HG02973 (cell line): ENCODE measurements at regions not wholly inside any gene's neighbourhood (a gene's known extent, or its start where the extent isn't known, plus 50 kb on each side); places are given as distances from the start of the nearest gene placed in this dataset.
"Not testable (repeated sequence)": the region's sequence is repeated elsewhere in the genome, so short reads cannot be mapped to it uniquely, and the experiment has no call there.

ENCODE experiments used
- ATAC-seq: cut with Tn5 transposase; IDR thresholded peaks from one replicate; pipeline ENCODE4 v1.9.1; 2021; ENCODE audit warnings: moderate library complexity; ENCODE audit not compliant: unreplicated experiment

DNA sequence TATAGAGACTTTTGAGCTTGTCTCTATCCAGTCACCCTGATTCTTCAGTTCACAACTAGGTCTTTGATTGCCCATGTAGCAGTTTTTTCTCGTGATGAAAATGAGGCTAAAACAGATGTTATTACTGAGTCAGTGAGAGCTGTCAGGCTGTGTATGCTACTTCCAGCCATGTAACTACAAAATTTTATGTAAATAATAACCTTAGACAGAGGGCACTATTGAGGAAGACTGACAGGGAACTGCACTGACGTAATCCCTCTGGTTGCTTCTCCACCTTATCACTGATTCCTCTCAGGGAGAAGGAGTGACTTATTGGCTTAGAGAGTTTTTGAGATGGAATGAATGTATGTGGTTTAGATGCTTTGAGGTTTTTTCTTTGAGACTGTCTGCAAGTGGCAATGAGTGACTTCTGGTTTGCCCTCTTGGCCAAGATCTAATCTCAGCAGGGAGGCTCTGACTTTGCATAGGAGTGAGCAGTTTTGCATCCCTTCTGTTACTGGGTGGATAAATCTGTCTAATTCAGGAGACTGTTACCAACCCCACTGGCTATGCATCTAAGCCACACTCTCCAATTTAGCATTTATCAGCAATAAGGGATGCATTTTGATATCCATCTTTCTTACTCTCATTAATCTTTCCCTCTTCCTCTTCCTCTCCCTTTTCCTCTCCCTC, 555.2 kb upstream of the FANCL start:
- ATAC-seq, result no peak

DNA sequence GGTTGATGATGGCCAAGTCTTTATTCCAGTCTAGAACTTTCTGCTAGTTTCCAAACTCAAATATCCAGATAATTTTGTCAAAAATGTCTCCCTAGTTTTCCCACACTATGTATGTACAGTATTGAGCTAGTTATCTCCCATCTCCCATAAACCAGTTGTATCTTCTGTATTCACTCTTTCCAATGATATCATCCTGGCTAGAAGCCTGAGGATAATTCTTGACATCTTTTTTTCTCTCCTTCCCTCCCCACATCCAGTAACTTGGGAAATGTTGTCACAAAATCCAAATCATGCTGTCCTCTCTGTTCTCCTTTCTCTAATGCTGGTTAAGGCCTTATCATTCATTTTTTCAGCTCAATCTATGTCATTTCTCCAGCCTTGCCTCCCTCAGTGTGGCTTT, 553.8 kb upstream of the FANCL start:
- ATAC-seq, result no peak

DNA sequence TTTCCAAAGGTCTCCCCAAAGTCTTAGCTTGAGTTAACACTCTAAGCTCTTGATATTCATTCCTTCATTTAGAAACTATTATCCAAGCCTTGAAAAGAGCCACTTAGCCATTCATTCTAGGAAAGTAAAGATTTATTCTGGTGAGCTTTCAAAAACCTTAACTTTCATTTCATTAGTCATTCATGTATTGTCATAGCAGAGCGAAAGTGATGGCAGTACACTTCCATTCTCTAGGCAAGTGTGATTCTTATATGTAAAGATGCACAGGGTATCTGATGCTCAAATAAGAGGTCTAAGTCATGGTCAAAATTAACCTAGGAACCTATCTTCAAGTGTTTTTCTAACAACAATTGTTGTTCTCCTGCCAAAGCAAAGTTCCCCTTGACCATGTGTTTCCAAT, 553.0 kb upstream of the FANCL start:
- no peak for ATAC-seq

DNA sequence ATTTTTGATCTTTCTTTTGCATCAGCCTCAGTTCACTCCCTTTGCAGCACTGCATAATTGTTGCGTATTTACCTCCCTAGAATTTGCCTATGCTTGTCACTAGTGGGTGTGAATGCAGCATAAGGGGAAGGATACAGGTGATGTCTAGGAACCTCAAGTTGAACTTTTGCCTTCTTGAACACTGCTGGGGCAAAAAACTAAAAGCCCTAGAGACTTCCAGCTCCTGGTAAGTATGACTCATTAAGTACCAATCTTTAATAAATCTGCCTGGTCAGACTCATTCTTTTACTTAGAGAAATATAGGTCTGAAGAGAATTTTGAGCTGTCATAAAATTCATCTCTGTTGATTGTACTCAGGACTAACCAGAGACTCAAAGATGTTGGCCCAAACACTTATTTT, 547.3 kb upstream of the FANCL start:
- peak; percentile 86 for ATAC-seq

DNA sequence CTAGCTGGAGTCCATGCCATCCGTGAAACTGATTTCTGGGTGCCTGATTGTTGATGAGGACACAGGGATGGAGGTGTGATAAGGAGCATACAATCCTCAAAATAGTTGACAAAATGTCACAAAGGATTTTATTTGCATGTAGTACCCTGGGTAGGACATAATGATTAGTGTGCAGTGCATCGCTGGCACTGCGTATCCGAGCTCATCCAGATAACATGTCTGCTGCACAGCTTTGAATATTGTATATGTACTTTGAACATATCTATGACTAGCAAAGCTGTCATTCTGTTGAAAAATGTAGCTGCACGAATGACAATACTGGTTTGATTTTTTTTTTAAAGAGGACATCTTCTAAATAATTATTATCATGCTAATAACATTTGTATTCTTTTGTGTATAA, 529.7 kb upstream of the FANCL start:
- ATAC-seq, result no peak

DNA sequence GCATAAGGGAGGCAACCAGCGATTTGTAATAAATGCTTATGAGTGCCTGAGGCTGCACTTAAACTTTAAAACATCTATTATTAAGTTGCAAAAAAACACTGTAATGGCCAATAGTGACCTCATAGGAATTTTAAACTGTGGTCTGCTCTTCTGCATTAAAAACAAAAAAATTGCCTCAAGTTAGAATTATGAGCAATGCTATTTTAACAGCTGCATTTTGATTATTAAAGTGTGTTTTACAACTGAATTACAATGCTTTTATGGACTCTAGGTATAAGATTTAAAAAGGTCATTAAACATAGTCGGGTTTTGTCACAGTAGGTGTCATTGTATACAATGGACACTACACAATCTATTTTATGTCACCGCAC, 528.7 kb upstream of the FANCL start:
- no peak for ATAC-seq

DNA sequence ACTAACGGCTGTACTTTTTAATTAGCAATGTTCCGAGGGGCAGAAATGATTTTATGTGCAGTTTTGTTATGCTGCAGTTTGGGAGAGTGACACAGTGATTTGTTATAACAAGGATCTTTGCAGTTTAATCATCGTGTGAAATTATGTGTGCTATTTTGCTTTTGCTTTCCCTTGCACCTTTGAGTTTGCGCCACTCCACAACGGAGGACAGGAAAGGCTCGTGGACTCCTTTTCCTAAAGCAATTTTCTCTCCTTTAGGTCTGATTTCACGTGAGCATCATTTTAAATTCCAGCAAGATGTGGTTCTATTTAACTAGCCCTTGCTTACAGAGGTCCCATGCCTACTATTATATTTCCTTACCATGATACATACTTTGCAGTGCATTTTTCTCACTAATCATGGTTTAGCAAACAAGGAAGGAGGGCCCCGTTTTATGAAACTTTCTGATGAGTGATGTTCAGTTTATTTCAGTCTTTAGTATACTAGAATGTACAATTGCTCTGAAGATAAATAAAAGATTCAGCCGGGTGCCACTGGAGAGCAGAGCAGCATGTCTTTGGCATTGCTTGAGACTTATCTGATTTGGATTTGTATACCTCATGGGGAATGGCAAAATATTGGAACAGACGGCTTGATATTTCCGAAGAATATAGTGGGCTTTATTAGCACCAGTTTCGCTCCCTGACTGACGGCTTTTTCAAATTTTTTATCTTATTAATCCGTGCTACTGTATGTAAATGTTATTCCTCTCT, 528.2 kb upstream of the FANCL start:
- ATAC-seq, result no peak

DNA sequence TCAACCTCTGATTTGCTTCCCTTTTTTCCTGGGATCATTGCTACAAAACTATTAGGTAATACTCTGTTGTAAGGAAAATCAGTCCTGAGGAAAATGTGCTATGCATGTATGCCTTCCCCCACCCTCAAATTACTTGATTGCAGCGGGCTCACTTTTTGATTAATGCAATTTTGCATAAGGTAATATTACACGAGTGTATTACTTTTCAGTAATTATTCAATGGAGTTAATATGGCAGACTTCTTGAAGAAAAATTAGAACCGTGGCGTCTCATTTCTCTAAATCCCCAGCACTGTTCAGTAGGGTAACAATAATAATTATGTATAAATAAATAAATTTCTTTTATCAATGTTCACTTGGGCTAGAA, 527.6 kb upstream of the FANCL start:
- no peak for ATAC-seq

DNA sequence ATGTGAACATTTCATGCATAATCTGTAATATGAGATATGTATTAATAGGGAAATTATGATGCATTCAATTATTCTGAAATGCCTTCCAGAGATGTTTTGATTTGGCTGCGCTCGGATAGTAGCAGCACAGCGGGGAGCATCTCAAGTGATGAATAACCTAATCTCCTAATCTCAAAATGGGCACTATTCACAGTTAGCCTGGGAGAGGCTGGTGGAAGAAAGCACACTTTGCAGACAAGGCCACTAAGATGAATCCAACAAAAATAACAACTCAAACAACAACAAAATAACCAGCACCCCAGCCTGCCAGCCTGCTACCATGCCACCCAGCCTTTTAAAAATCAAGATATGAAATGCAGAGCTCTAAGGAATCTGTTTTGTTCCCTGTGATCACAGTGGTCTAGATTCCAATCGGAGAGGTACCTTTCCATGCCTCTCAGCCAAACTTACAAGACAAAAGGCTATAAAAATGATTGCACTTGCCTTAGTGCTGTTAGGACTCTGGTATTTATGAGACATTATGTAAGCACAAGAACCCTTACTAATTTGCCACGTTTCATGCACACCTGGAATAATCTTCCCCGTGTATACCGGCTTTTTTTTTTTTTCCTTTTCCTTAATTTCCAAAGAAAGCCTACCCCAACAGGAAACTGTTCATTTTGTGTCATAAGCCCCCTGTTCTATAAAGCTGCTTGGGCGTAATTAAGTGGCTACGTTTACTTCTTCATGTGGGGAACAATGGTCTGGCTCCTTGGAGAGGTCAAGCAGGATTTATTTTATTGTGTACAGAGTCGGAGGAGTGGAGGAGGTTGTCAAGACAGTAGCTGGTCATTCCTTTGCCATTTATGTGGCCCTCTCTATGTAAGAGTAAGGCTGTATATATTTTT, 526.9 kb upstream of the FANCL start:
- ATAC-seq, result no peak

DNA sequence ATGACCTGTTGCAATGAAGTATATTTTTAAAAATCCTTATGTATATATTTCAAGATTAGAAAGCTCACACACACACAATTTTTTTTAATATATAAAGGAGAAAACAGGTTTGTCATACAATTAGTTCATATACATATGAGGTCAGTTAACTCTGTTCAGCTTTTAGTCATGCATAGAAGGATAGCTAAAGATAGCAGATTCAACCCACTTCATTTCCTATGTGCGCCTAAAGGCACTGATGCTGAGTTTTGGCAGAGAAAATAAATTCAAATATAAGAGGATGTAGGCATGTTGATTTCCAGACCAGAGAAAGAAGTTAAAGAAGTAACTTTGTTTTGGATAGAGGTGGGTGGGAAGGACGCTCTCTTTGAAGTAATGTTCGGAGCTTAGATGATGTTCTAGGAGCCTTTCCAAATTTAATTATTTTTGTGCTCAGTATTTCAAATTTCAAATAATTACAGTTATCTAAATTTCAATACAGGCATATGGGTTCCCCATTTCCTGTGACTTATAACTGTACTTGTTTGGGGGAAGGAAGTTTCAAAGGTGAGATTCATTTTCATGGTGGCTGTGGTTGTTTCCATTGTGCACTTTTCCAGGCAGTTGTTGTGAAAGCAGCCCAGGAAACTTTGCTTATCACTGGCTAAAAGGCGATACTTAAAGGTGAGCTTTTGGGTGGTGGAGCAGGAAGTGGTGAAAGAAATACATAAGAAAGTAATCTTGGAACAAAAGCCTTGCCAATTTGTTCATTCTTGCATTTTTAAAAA, 523.4 kb upstream of the FANCL start:
- ATAC-seq, result peak; percentile 53

DNA sequence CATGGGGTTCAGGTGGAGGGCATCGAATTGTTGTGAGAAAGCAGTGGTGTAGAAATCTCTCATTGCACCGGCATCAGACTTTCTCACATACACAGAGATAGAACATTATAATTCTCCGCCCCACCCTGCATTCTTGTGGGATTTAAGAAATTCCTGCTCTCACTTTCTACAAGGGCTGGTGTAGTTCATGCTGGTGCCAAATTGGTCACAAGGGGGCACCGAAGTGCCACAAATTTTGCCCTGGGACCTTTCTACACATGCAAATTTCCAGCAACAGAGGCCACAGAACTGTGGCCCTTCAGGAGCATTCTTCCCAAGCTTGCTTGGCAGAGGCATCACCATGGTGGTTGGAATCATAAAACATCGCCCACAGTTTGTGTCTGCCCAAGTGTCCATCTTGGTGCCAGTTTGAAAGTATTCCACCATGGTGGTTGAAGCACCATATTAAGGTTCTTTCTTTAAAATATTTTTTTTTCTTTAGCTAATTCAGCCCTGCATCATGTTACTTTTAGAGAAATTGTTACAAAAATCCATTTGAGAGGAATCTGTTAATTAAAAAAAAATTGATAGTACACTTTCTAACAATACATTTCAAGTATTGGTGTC, 521.2 kb upstream of the FANCL start:
- ATAC-seq, result peak; percentile 73

DNA sequence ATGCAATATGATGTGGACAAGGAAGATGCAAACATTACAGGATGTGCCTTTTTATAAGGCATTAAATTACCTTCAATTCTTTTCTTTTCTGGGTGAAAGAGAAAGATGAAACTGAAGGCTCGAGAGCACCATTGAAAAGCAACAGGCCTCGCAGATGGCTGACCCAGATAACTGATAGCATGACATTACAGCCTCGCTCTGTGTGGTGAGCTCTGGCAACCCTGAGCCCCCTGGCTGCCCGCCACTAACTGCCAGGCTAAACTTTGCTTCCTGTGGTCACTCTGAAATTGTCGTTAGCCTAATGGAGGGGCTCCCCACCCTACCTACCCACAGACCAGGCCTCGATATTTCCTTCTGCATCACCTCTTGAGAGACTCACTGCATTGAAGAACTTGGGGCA, 516.8 kb upstream of the FANCL start:
- ATAC-seq, result no peak

DNA sequence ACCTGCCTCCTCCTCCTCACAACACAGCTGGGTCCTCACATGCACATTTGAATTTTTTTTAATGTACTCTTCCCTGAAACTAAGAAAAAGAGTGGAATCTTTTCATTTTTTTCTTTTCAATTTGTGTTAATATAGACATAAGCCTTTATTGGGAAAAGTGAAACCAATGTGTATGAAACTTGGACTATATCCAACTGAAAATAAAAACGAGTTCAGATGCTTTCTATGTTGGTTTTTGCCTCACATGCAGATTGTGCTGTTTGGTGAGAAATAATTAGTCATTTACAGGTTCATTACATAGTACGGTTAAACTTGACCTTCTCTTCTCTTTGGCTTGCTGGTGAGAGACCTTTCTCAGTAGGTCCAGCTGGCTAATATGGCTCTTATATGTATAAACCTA, 515.2 kb upstream of the FANCL start:
- no peak for ATAC-seq

DNA sequence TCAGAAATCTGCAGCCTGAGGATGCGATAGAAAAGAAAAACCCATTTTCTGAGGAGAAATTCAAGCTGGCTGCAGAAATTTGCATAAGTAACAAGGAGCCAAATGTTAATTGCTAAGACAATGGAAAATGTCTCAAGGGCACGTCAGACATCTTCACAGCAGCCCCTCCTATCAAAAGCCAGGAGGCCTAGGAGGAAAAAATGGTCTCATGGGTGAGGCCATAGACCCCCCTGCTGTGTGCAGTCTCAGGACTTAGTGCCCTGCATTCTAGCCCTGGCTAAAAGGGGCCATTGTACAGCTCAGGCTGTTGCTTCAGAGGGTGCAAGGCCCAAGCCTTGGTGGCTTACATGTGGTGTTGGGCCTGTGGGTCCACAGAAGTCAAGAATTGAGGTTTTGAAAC, 511.4 kb upstream of the FANCL start:
- not testable (repeated sequence) for ATAC-seq

DNA sequence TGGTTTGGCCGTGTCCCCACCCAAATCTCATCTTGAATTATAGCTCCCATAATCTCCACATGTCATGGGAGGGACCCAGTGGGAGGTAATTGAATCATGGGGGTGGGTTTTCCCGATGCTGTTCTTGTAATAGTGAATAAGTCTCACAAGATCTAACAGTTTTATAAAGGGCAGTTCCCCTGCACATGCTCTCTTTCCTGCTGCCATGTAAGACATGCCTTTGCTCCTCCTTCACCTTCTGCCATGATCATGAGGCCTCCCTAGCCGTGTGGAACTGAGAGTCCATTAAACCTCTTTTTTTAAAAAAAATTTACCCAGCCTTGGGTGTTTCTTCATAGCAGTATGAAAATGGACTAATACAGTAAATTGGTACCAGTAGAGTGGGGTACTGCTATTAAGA, 510.6 kb upstream of the FANCL start:
- not testable (repeated sequence) for ATAC-seq

DNA sequence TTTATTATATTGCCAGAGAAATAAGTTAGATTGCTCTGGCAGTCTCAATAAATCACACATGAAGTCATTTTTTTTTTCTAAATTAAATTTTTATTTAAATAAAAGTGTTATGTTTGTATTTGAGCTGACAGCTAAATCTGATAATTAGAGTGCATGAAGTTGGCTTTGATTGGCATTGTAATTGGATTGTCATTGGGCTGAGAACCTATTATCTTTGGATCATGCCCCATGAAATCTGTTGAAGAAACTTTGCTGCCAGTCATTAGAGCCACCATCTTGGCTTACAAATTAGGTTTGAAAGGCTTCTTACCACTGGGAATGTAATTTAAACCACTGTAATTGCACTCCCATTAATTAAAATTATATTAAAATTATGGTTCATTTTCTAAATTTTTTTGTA, 507.9 kb upstream of the FANCL start:
- no peak for ATAC-seq

DNA sequence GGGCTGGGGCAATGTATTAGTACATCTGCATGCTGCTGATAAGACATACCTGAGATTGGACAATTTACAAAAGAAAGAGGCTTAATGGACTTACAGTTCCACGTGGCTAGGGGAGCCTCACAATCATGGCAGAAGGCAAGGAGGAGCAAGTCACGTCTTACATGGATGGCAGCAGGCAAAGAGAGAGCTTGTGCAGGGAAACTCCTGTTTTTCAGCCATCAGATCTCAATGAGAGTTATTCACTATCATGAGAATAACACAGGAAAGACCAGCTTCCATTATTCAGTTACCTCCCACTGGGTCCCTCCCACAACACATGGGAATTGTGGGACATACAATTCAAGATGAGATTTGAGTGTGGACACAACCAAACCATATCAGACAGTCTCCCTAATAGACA, 504.2 kb upstream of the FANCL start:
- not testable (repeated sequence) for ATAC-seq

DNA sequence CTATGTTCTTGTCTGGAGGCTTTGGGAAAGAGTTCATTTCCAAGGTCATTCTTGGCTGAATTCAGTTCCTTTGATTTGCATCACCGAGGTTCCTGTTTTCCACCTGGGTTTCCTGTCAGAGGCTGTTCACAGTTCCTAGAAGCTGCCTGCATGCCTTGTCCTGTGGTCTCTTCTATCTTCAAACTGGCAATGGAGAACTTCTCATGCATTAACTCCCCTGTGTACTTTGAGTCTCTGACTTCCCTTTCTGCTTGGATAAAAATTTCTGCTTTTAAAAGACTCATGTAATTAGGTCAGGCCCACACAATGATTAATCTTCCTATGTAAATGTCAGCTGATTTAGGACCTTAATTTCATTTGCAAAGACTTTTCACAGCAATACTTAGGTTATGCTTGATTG, 499.3 kb upstream of the FANCL start:
- no peak for ATAC-seq

DNA sequence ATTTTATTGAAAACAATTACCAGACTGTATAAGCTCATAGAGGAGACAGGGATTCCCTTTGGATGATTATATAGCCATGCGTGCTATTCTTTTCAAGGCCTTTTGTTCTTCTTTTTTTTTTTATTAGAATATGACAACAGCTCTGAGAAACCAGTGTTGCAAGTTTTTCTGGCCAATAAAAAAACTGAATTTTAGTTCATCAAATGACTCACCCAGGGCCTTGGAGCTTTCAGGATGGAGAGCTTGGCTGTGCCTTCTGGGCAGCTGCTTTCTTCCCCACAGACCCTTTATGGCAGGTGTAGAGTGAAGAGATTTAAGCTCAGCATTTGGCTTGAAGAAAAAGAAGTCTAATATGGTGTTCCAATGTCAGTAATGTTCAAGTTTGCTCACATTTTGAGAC, 497.9 kb upstream of the FANCL start:
- no peak for ATAC-seq

DNA sequence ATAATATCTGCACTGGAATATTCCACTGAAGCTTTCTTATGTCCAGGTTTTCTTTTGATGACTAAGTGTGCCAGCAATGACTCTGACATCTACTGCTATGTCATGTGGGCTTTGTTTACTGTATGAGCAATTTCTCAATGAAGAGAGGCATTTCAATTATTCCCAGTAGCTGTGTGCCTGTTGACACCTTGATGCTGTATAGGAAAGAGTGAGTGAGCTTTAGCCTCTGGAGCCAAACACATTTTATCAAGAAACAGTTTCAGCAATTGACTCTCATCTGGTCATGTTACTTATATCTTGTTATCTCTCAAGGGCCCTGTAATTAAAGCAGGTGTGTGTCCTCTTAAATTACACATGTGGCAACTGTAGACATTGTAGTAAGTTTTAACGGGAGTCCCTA, 493.2 kb upstream of the FANCL start:
- ATAC-seq, result no peak

DNA sequence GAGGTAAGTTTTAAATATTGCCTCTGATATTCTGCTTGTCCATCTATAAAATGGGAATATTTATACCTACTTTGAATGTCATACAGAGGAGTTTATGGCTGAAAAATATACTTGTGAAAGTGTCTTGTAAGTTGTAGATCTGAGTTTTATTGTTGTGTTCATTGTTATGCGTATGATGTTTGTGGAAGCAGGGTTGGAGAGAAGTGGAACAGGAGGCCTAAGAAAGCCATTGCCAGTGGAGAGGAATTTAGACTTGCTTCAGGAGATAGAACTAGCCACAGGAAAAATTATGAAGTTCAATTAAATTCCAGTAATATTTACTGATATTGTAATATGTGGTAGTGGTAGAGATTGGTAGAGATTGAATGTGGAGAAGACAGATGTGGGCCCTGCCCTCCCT, 491.9 kb upstream of the FANCL start:
- ATAC-seq, result no peak
